Heart left ventricle (tissue), 13 donors: ENCODE measurements at regions not wholly inside any gene's neighbourhood (a gene's known extent, or its start where the extent isn't known, plus 50 kb on each side); places are given as distances from the start of the nearest gene placed in this dataset.

ENCODE experiments used
- POLR2A ChIP-seq, 2 donors: fragments of 450-650 bp; IDR thresholded peaks; one replicate each; pipeline ENCODE4 v1.6.1; 2017; ENCODE audit warnings: antibody characterized with exemption in 2 of 2, mild to moderate bottlenecking in 2 of 2, moderate library complexity in 2 of 2
- TF ChIP-seq, protein P1 (sequence below), 12 donors: fragments of 200-600 bp; sonication (generic) in 4 of 12; IDR thresholded peaks; one replicate each; pipeline versions ENCODE4 v1.5.0 to v1.8.0; 2018 to 2022; ENCODE audit warnings: antibody characterized with exemption in 12 of 12, mild to moderate bottlenecking in 5 of 12
- donor health status: ischemic (EF 13 %, LVEDD 7.1; RV severe dilation, severe dysfunction).
- donor health status: DM: no; HTN: yes; CAD: no.
- donor health status: DM: no; HTN: no; CAD: no.
- donor health status: ischemic (EF 25% LVEDD 6.9; RV normal size, moderate dysfunction).
- donor health status: ischemic (EF 25% LVEDD 5.7; RV mildly dilated, moderate dysfunction).
- donor health status: ischemic (EF 35%, LVEDD 5.7; RV mildly dilated, moderate dysfunction).
- donor health status: nonischemic (EF 11% LVEDD 7.7; RV severe dilation, severe dysfunction).
- donor health status: DM: yes; HTN: yes; CAD: no.
- donor health status: PGD.
- donor health status: ischemic (EF 29% LVEDD 5.4; RV normal size, mild dysfunction).
- donor health status: nonischemic (EF 23%, LVEDD 6.1; RV moderate dilation, normal function).

DNA sequence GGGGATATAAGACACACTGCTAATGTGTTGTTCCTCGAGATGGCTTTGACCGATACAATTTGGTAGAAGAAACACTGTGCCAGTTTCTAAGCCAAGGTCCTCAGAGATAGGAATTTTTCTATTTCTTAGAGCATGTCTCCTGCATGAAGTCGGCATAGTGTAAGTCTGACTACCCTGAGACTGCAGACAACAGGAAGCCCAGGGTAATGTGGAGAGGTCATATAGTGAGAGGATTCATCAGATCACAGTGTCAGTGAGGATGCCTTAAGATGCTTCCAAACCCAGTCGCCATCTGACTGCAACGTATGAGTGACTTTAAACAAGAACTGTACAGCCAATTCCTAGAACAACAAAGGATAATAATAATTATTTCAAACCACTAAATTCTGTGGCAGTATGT is 818.3 kb upstream of the GYPC start:
- no peak for TF ChIP-seq POLR2A (IDR thresholded peaks at IDR 0.05)
- TF ChIP-seq, protein P1, sequence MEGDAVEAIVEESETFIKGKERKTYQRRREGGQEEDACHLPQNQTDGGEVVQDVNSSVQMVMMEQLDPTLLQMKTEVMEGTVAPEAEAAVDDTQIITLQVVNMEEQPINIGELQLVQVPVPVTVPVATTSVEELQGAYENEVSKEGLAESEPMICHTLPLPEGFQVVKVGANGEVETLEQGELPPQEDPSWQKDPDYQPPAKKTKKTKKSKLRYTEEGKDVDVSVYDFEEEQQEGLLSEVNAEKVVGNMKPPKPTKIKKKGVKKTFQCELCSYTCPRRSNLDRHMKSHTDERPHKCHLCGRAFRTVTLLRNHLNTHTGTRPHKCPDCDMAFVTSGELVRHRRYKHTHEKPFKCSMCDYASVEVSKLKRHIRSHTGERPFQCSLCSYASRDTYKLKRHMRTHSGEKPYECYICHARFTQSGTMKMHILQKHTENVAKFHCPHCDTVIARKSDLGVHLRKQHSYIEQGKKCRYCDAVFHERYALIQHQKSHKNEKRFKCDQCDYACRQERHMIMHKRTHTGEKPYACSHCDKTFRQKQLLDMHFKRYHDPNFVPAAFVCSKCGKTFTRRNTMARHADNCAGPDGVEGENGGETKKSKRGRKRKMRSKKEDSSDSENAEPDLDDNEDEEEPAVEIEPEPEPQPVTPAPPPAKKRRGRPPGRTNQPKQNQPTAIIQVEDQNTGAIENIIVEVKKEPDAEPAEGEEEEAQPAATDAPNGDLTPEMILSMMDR (IDR thresholded peaks at IDR 0.05) = no peak
